ENCODE measurements at regions not wholly inside any gene's neighbourhood (a gene's known extent, or its start where the extent isn't known, plus 50 kb on each side); places are given as distances from the start of the nearest gene placed in this dataset.
A peak's percentile ranks its signal among the peaks of the same experiment; 100 is the strongest.

DNA sequence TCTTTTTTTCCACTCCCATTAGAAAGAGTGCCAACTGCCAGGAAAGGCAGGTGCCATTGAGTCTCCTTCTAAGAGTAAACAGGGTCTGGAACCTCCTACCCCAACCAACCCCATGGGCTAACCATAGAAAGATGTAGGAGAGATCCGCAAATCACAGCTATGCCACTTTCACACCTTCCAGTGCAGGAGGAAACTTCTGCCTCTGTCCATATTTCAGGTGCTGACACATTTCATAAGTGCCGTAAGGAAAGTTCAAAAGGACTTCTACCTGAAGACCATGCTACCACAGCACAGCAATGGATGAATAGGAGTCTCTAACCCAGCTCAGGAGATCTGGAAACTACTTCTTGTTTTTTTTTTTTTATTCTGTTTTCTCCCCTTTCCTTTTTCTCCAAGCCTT lies 145.8 kb downstream of the FBXO8 start:
- H3K36me3 Mint-ChIP-seq = no peaks in the 10 kb centered on the region
- TF ChIP-seq, protein P1, sequence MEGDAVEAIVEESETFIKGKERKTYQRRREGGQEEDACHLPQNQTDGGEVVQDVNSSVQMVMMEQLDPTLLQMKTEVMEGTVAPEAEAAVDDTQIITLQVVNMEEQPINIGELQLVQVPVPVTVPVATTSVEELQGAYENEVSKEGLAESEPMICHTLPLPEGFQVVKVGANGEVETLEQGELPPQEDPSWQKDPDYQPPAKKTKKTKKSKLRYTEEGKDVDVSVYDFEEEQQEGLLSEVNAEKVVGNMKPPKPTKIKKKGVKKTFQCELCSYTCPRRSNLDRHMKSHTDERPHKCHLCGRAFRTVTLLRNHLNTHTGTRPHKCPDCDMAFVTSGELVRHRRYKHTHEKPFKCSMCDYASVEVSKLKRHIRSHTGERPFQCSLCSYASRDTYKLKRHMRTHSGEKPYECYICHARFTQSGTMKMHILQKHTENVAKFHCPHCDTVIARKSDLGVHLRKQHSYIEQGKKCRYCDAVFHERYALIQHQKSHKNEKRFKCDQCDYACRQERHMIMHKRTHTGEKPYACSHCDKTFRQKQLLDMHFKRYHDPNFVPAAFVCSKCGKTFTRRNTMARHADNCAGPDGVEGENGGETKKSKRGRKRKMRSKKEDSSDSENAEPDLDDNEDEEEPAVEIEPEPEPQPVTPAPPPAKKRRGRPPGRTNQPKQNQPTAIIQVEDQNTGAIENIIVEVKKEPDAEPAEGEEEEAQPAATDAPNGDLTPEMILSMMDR (IDR thresholded peaks at IDR 0.05; ENCODE audit: unreplicated experiment) = no peak

DNA sequence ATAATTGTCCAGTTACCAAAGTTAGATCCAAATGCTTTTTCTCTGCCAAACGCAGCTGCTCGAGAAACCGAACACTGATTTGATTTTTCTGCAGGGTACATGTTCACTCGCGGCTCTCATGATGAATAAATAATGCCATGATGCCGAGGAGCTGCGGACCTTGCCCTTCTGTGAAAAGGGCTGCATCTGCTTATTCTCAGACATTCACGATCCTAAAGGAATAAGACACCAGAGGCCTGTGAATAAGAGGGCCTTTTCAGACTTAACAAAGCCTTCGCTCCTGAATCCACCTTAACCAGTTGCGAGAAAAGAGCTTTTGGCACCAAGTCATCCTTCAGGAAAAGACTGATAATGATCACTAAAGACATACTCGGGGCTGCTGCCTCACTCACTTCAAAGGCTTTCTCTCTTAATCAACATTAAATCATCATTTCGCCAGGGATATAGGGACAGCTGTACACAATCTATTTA lies 147.5 kb downstream of the FBXO8 start:
- DNase-seq (ENCODE audit: low spot score in 2 of 2, unreplicated experiment in 2 of 2) = no peak
- Mint-ChIP-seq H3K27me3 (ENCODE audit: low read depth) (no peaks in the 10 kb centered on the region), H3K27ac (peak overlapping the region; percentile 69), H3K4me1 (peaks cover 17% of the 10 kb centered on the region), H3K9me3 (no peaks in the 10 kb centered on the region), H3K4me3 (peak overlapping the region; percentile 43), H3K36me3 (no peaks in the 10 kb centered on the region)
- TF ChIP-seq, protein P1 (IDR thresholded peaks at IDR 0.05; ENCODE audit: unreplicated experiment) = no peak

More for the DNA sequence above, 145.8 kb downstream of the FBXO8 start:
- no peaks in the 10 kb centered on the region for H3K9me3 Mint-ChIP-seq
- H3K4me3 Mint-ChIP-seq = no peak overlapping the region
- H3K27me3 Mint-ChIP-seq (ENCODE audit: low read depth) = no peaks in the 10 kb centered on the region
- peaks cover 21% of the 10 kb centered on the region for H3K4me1 Mint-ChIP-seq
- no peak overlapping the region for H3K27ac Mint-ChIP-seq
- no peak for DNase-seq (ENCODE audit: low spot score in 2 of 2, unreplicated experiment in 2 of 2)

DNA sequence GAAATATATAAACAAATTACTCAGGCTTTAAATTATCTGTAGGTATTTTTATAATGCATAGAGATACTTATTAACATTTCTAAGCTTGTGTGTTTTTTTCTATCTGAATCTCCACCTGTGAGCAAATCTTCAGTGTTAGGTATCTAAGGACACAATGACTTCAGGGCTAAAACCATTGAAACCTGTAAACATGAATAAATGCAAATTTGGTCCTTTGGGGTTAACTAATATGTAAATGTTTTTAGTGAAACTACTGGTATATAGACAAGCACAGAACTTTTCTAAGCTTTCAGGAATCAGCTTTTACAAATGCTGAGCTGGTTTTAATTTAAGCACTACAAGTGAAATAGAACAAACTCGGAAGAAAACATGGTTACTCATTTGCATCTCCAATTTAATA lies 147.9 kb downstream of the FBXO8 start:
- H3K36me3 Mint-ChIP-seq = no peaks in the 10 kb centered on the region
- no peaks in the 10 kb centered on the region for H3K27me3 Mint-ChIP-seq (ENCODE audit: low read depth)
- H3K4me1 Mint-ChIP-seq = peaks cover 17% of the 10 kb centered on the region
- no peaks in the 10 kb centered on the region for H3K9me3 Mint-ChIP-seq
- TF ChIP-seq, protein P1 (IDR thresholded peaks at IDR 0.05; ENCODE audit: unreplicated experiment) = no peak
- DNase-seq (ENCODE audit: low spot score in 2 of 2, unreplicated experiment in 2 of 2) = no peak
- H3K4me3 Mint-ChIP-seq = peak overlapping the region; percentile 43
- H3K27ac Mint-ChIP-seq = peak overlapping the region; percentile 11

DNA sequence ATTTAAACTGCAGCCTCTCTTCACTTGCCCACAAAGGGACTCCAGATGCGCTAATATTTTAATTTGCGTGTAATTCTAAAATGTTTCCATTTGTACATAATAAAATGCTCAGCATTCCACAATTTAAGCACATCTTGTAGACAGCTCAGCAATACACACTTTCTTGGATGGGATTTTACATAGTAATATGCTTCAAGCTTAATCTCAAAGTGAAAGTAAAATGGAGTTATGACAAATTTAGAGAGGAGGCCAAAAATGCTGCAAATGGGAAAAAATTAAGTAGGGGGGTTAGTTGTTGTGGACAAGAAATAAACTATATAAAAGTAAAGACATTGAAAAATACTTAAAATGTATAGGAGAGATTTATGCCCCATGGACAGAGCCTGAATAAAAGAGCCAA lies 149.1 kb downstream of the FBXO8 start:
- peaks cover 17% of the 10 kb centered on the region for H3K4me1 Mint-ChIP-seq
- no peak overlapping the region for H3K4me3 Mint-ChIP-seq
- H3K36me3 Mint-ChIP-seq = no peaks in the 10 kb centered on the region
- H3K27ac Mint-ChIP-seq = no peak overlapping the region
- TF ChIP-seq, protein P1 (IDR thresholded peaks at IDR 0.05; ENCODE audit: unreplicated experiment) = no peak
- H3K9me3 Mint-ChIP-seq = no peaks in the 10 kb centered on the region
- DNase-seq (ENCODE audit: low spot score in 2 of 2, unreplicated experiment in 2 of 2) = no peak
- no peaks in the 10 kb centered on the region for H3K27me3 Mint-ChIP-seq (ENCODE audit: low read depth)

DNA sequence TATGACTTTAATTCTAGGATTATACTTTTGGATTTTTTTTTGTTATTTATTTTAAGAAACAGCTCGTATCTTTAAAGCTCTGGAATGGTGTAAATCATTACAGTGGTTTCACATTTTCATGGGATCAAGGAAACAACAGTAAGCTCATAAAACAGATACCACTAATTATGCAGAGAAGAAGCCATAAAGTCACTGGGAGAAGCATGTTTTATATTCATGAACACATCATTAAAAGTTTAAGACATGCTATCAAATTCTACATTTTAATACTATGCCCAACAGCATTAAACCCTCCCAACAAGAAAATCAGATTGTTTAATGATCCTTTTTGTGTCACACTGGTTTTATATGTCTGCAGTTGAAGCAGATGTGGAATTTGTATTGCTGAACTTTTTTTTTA lies 149.9 kb downstream of the FBXO8 start:
- no peak for DNase-seq (ENCODE audit: low spot score in 2 of 2, unreplicated experiment in 2 of 2)
- H3K4me1 Mint-ChIP-seq = peaks cover 17% of the 10 kb centered on the region
- H3K36me3 Mint-ChIP-seq = no peaks in the 10 kb centered on the region
- no peak overlapping the region for H3K4me3 Mint-ChIP-seq
- H3K9me3 Mint-ChIP-seq = no peaks in the 10 kb centered on the region
- no peaks in the 10 kb centered on the region for H3K27me3 Mint-ChIP-seq (ENCODE audit: low read depth)
- TF ChIP-seq, protein P1 (IDR thresholded peaks at IDR 0.05; ENCODE audit: unreplicated experiment) = no peak
- no peak overlapping the region for H3K27ac Mint-ChIP-seq

DNA sequence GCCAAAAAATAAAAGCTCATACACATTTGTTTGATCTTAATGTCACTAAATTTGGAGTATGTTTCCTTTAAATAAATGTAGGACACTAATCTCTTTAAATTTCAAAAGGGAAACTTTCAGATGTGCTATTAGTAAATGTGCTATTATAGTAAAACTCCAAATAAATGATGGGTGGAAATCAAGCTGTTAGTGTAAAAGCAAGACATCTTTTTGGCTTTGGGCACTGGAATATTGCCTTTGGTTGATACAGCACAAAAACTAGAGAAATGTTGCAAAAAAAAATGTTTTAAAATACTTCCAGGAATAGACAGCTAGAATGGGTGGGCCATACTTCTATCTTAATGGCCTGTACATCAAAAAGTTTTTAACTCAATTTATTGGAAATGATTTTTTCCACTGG lies 151.6 kb downstream of the FBXO8 start:
- no peaks in the 10 kb centered on the region for H3K27me3 Mint-ChIP-seq (ENCODE audit: low read depth)
- H3K36me3 Mint-ChIP-seq = no peaks in the 10 kb centered on the region
- TF ChIP-seq, protein P1 (IDR thresholded peaks at IDR 0.05; ENCODE audit: unreplicated experiment) = no peak
- no peak overlapping the region for H3K27ac Mint-ChIP-seq
- peaks cover 17% of the 10 kb centered on the region for H3K4me1 Mint-ChIP-seq
- H3K4me3 Mint-ChIP-seq = no peak overlapping the region
- no peaks in the 10 kb centered on the region for H3K9me3 Mint-ChIP-seq
- no peak for DNase-seq (ENCODE audit: low spot score in 2 of 2, unreplicated experiment in 2 of 2)

All from mesothelial cell of epicardium (in vitro differentiated cells).